COR-L47 (cell line): ENCODE measurements at regions not wholly inside any gene's neighbourhood (a gene's known extent, or its start where the extent isn't known, plus 50 kb on each side); places are given as distances from the start of the nearest gene placed in this dataset.
"Not testable (repeated sequence)": the region's sequence is repeated elsewhere in the genome, so short reads cannot be mapped to it uniquely, and the experiment has no call there.

ENCODE experiments used
- DNase-seq: peaks from one replicate; lab custom pipeline; 2025; lab: John Stamatoyannopoulos, UW

GRCh38 chr1:206256935-206257334 lies 53.6 kb downstream of the SRGAP2 start:
- DNase-seq, result not testable (repeated sequence)

- not testable (repeated sequence) for DNase-seq
These were observed 58.1 kb downstream of the SRGAP2 start for GRCh38 chr1:206261473-206261872.

- DNase-seq, result not testable (repeated sequence)
These were observed 59.1 kb downstream of the SRGAP2 start for GRCh38 chr1:206262424-206262823.

- DNase-seq, result not testable (repeated sequence)
These were observed 61.6 kb downstream of the SRGAP2 start for GRCh38 chr1:206264916-206265315.

- DNase-seq, result not testable (repeated sequence)
These were observed 67.8 kb downstream of the SRGAP2 start for GRCh38 chr1:206271153-206271552.

- not testable (repeated sequence) for DNase-seq
These were observed 69.8 kb downstream of the SRGAP2 start for GRCh38 chr1:206273104-206273503.

GRCh38 chr1:206276143-206276542 lies 72.8 kb downstream of the SRGAP2 start:
- DNase-seq, result not testable (repeated sequence)

- not testable (repeated sequence) for DNase-seq
These were observed 75.3 kb downstream of the SRGAP2 start for GRCh38 chr1:206278683-206279082.

GRCh38 chr1:206280683-206281082 lies 77.3 kb downstream of the SRGAP2 start:
- not testable (repeated sequence) for DNase-seq

- DNase-seq, result not testable (repeated sequence)
These were observed 78.7 kb downstream of the SRGAP2 start for GRCh38 chr1:206281912-206282654.

- DNase-seq, result not testable (repeated sequence)
These were observed 82.0 kb downstream of the SRGAP2 start for GRCh38 chr1:206285024-206285960.

GRCh38 chr1:206287759-206288158 lies 84.4 kb downstream of the SRGAP2 start:
- not testable (repeated sequence) for DNase-seq

GRCh38 chr1:206288453-206288852 lies 85.1 kb downstream of the SRGAP2 start:
- DNase-seq, result not testable (repeated sequence)

- not testable (repeated sequence) for DNase-seq
These were observed 94.0 kb downstream of the SRGAP2 start for GRCh38 chr1:206297145-206298031.

- not testable (repeated sequence) for DNase-seq
These were observed 94.7 kb downstream of the SRGAP2 start for GRCh38 chr1:206298032-206298392.

- DNase-seq, result not testable (repeated sequence)
These were observed 95.9 kb downstream of the SRGAP2 start for GRCh38 chr1:206299181-206299791.

- DNase-seq, result not testable (repeated sequence)
These were observed 96.6 kb downstream of the SRGAP2 start for GRCh38 chr1:206299942-206300341.

GRCh38 chr1:206302056-206302455 lies 98.7 kb downstream of the SRGAP2 start:
- not testable (repeated sequence) for DNase-seq

GRCh38 chr1:206307442-206307841 lies 104.1 kb downstream of the SRGAP2 start:
- DNase-seq, result not testable (repeated sequence)

- not testable (repeated sequence) for DNase-seq
These were observed 107.6 kb downstream of the SRGAP2 start for GRCh38 chr1:206310948-206311347.

- not testable (repeated sequence) for DNase-seq
These were observed 108.4 kb downstream of the SRGAP2 start for GRCh38 chr1:206311611-206312273.
